ENCODE measurements at regions not wholly inside any gene's neighbourhood (a gene's known extent, or its start where the extent isn't known, plus 50 kb on each side); places are given as distances from the start of the nearest gene placed in this dataset.
A peak's percentile ranks its signal among the peaks of the same experiment; 100 is the strongest.

GRCh38 chr4:129346734-129347133 is 250.8 kb downstream of the C4orf33 start:
- DNase-seq (ENCODE audit: low read depth) = no peak

- no peak for DNase-seq (ENCODE audit: low read depth)
These were observed 255.1 kb downstream of the C4orf33 start for GRCh38 chr4:129350834-129351721.

- no peak for DNase-seq (ENCODE audit: low read depth)
These were observed 256.5 kb downstream of the C4orf33 start for GRCh38 chr4:129352480-129352879.

GRCh38 chr4:129353490-129353889 is 257.5 kb downstream of the C4orf33 start:
- no peak for DNase-seq (ENCODE audit: low read depth)

- DNase-seq (ENCODE audit: low read depth) = no peak
These were observed 259.1 kb downstream of the C4orf33 start for GRCh38 chr4:129355031-129355430.

- no peak for DNase-seq (ENCODE audit: low read depth)
These were observed 259.6 kb downstream of the C4orf33 start for GRCh38 chr4:129355516-129355915.

- peak; percentile 33 for DNase-seq (ENCODE audit: low read depth)
These were observed 262.6 kb downstream of the C4orf33 start for GRCh38 chr4:129358571-129358970.

GRCh38 chr4:129359461-129359860 is 263.5 kb downstream of the C4orf33 start:
- DNase-seq (ENCODE audit: low read depth) = no peak

- peak; percentile 66 for DNase-seq (ENCODE audit: low read depth)
These were observed 266.8 kb downstream of the C4orf33 start for GRCh38 chr4:129362691-129363274.

- no peak for DNase-seq (ENCODE audit: low read depth)
These were observed 268.9 kb downstream of the C4orf33 start for GRCh38 chr4:129364747-129365452.

GRCh38 chr4:129369361-129370010 is 273.5 kb downstream of the C4orf33 start:
- DNase-seq (ENCODE audit: low read depth) = no peak

- DNase-seq (ENCODE audit: low read depth) = no peak
These were observed 275.1 kb downstream of the C4orf33 start for GRCh38 chr4:129371065-129371464.

- DNase-seq (ENCODE audit: low read depth) = no peak
These were observed 276.0 kb downstream of the C4orf33 start for GRCh38 chr4:129371926-129372325.

- no peak for DNase-seq (ENCODE audit: low read depth)
These were observed 281.3 kb downstream of the C4orf33 start for GRCh38 chr4:129377131-129377845.

GRCh38 chr4:129378364-129378763 is 282.4 kb downstream of the C4orf33 start:
- DNase-seq (ENCODE audit: low read depth) = no peak

GRCh38 chr4:129379429-129379828 is 283.5 kb downstream of the C4orf33 start:
- DNase-seq (ENCODE audit: low read depth) = no peak

GRCh38 chr4:129384974-129385373 is 289.0 kb downstream of the C4orf33 start:
- no peak for DNase-seq (ENCODE audit: low read depth)

- no peak for DNase-seq (ENCODE audit: low read depth)
These were observed 291.7 kb downstream of the C4orf33 start for GRCh38 chr4:129387666-129388065.

GRCh38 chr4:129393976-129394375 is 298.0 kb downstream of the C4orf33 start:
- DNase-seq (ENCODE audit: low read depth) = no peak

- DNase-seq (ENCODE audit: low read depth) = no peak
These were observed 298.7 kb downstream of the C4orf33 start for GRCh38 chr4:129394635-129395034.

- DNase-seq (ENCODE audit: low read depth) = no peak
These were observed 307.9 kb downstream of the C4orf33 start for GRCh38 chr4:129403848-129404247.

- DNase-seq (ENCODE audit: low read depth) = no peak
These were observed 314.2 kb downstream of the C4orf33 start for GRCh38 chr4:129410115-129410514.

All from fibroblast of the conjunctiva (primary cell).